ENCODE measurements at regions not wholly inside any gene's neighbourhood (a gene's known extent, or its start where the extent isn't known, plus 50 kb on each side); places are given as distances from the start of the nearest gene placed in this dataset.

- no TSS peak for BruUV-seq (replicated peaks)
Measured at GRCh38 chr18:39319141-39319540, 1753.5 kb upstream of the CELF4 start.

More at GRCh38 chr18:39319141-39319540, 1753.5 kb upstream of the CELF4 start:
- CTCF ChIA-PET = no interaction called here
- Histone ChIP-seq H4K20me1 (replicated peaks; ENCODE audit: control insufficient read depth, extremely low read depth, insufficient read depth, low read length) (no peaks in the 10 kb centered on the region), H3K79me2 (ENCODE audit: control insufficient read depth, insufficient read depth, low read length) (no peaks in the 10 kb centered on the region), H3K9me1 (replicated peaks; ENCODE audit: control insufficient read depth, extremely low read depth, insufficient read depth, low read length) (no peaks in the 10 kb centered on the region), H3K27me3 (ENCODE audit: control insufficient read depth in 2 of 2, insufficient read depth in 2 of 2, low read length in 2 of 2) (no peaks in the 10 kb centered on the region), H3K4me3 (replicated peaks in 1 of 3; ENCODE audit: insufficient read depth in 1 of 3, low read depth in 1 of 3, low read length in 3 of 3) (no peak overlapping the region), H3K9ac (replicated peaks; ENCODE audit: extremely low read depth, insufficient read depth, low read length) (no peak overlapping the region), H3K36me3 (ENCODE audit: control insufficient read depth in 2 of 2, extremely low read depth in 1 of 2, insufficient read depth in 2 of 2, low read length in 2 of 2) (no peaks in the 10 kb centered on the region), H2AFZ (ENCODE audit: low read depth, low read length) (no peak overlapping the region), H3K4me1 (ENCODE audit: control insufficient read depth, extremely low read depth, insufficient read depth, low read length) (no peaks in the 10 kb centered on the region), H3K9me3 (replicated peaks; ENCODE audit: control insufficient read depth, insufficient read depth, low read length) (no peaks in the 10 kb centered on the region), H3K27ac (ENCODE audit: insufficient read depth, low read depth, low read length) (no peak overlapping the region), H3K4me2 (ENCODE audit: insufficient read depth, low read length) (no peak overlapping the region)
- DNase-seq (ENCODE audit: low read depth, low spot score) = no peak
- TF ChIP-seq EZH2 (IDR thresholded peaks at IDR 0.05; ENCODE audit: borderline replicate concordance, low read depth, low read length, severe bottlenecking) (no peak), FOS (IDR thresholded peaks at IDR 0.05; ENCODE audit: borderline replicate concordance, insufficient read depth, low read length) (no peak), MYC (IDR thresholded peaks at IDR 0.05; ENCODE audit: low read depth, low read length) (no peak), POLR2A (IDR thresholded peaks at IDR 0.05; ENCODE audit: low read depth, low read length) (no peak), MAX (IDR thresholded peaks at IDR 0.05; ENCODE audit: insufficient read depth, insufficient read length) (no peak), CTCF (IDR thresholded peaks at IDR 0.05; ENCODE audit: extremely low read depth in 1 of 2, insufficient read depth in 1 of 2, low read depth in 1 of 2, low read length in 2 of 2) (no peak), GATA2 (IDR thresholded peaks at IDR 0.05; ENCODE audit: insufficient read depth, insufficient read length, low read depth, low read length) (no peak), POLR2AphosphoS5 (IDR thresholded peaks at IDR 0.05; ENCODE audit: insufficient read depth, low read depth, low read length) (no peak)
- intact Hi-C loops (cut with micrococcal nuclease) (no loop called here), dilution Hi-C loops (cut with MboI; ENCODE audit: extremely low pct_ligation_motif_present, low sequenced_read_pairs) (no loop called here)
- POLR2A ChIA-PET = no interaction called here
- no peak for FAIRE-seq

Data from endothelial cell of umbilical vein (primary cell).